IMR-90 (cell line): ENCODE measurements at regions not wholly inside any gene's neighbourhood (a gene's known extent, or its start where the extent isn't known, plus 50 kb on each side); places are given as distances from the start of the nearest gene placed in this dataset.

ENCODE experiments used
- ATAC-seq: fragments of 200-7000 bp; cut with Tn5 transposase; 2 replicates; pipeline ENCODE4 v1.9.1; 2020; ENCODE audit warnings: low read depth, mild to moderate bottlenecking, moderate library complexity
- BruUV-seq: library from RNA; stranded (reverse); fragments of 400-500 nt; replicated peaks from 2 replicates; lab custom pipeline; 2021; lab: Mats Ljungman, UMichigan
- CTCF ChIA-PET: fragments of 300-600 bp; formaldehyde crosslinking; extraction: SDS; loops from one replicate; lab custom pipeline; 2021; ENCODE audit warnings: antibody characterized with exemption; lab: Yijun Ruan, JAX
- POLR2A ChIA-PET: fragments of 300-600 bp; sonication (Branson Sonifier 250); formaldehyde crosslinking; loops from one replicate; lab custom pipeline; 2022; ENCODE audit warnings: antibody characterized with exemption; ENCODE audit not compliant: unreplicated experiment; lab: Charles Lee
- DNase-seq: peaks from one replicate; pipeline ENCODE4 v3.0.0; 2013
- H2AFZ ChIP-seq: replicated peaks from 2 replicates; pipeline ENCODE3; 2013; ENCODE audit warnings: low read length, mild to moderate bottlenecking; ENCODE audit not compliant: poor library complexity
- H2AK5ac ChIP-seq: 2 replicates; pipeline ENCODE4 v1.6.1; 2013; ENCODE audit warnings: low read depth, low read length, inconsistent platforms
- H2AK9ac ChIP-seq: replicated peaks from 2 replicates; pipeline ENCODE3; 2013; ENCODE audit warnings: mild to moderate bottlenecking, low read depth, low read length, moderate library complexity; ENCODE audit not compliant: poor library complexity
- H2BK120ac ChIP-seq: 2 replicates; pipeline ENCODE4 v1.6.1; 2013; ENCODE audit warnings: low read depth, low read length, inconsistent platforms
- H2BK15ac ChIP-seq: 3 replicates; pipeline ENCODE4 v1.6.1; 2013; ENCODE audit warnings: low read depth, low read length, inconsistent platforms
- H2BK20ac ChIP-seq: 2 replicates; pipeline ENCODE4 v1.6.1; 2013; ENCODE audit warnings: low read depth, mild to moderate bottlenecking, inconsistent platforms, low read length, moderate library complexity
- H2BK5ac ChIP-seq: 2 replicates; pipeline ENCODE4 v1.6.1; 2013; ENCODE audit warnings: mild to moderate bottlenecking, low read depth, low read length, inconsistent platforms; ENCODE audit not compliant: poor library complexity, severe bottlenecking
- H3K14ac ChIP-seq: replicated peaks from 2 replicates; pipeline ENCODE4 v1.6.1; 2013; ENCODE audit warnings: low read depth, low read length, inconsistent platforms
- H3K18ac ChIP-seq: 2 replicates; pipeline ENCODE4 v1.6.1; 2013; ENCODE audit warnings: low read depth, low read length, control low read depth
- H3K23ac ChIP-seq: 2 replicates; pipeline ENCODE4 v1.6.1; 2013; ENCODE audit warnings: low read depth, low read length, inconsistent platforms
- H3K27ac ChIP-seq: 2 replicates; pipeline ENCODE4 v1.5.1; 2013; ENCODE audit warnings: mild to moderate bottlenecking, control low read depth, low read length; ENCODE audit not compliant: insufficient read depth
- H3K27me3 ChIP-seq: 2 replicates; pipeline ENCODE4 v1.6.1; 2013; ENCODE audit warnings: low read length; ENCODE audit not compliant: control insufficient read depth, insufficient read depth
- H3K36me3 ChIP-seq: 2 replicates; pipeline ENCODE4 v1.6.1; 2013; ENCODE audit warnings: low read length, mixed read lengths; ENCODE audit not compliant: control insufficient read depth, insufficient read depth
- H3K4ac ChIP-seq: 2 replicates; pipeline ENCODE4 v1.6.1; 2013; ENCODE audit warnings: low read depth, low read length, inconsistent platforms
- H3K4me1 ChIP-seq: 2 replicates; pipeline ENCODE4 v1.6.1; 2013; ENCODE audit warnings: low read length, mixed read lengths; ENCODE audit not compliant: control insufficient read depth, insufficient read depth
- H3K4me2 ChIP-seq: 2 replicates; pipeline ENCODE4 v1.6.1; 2013; ENCODE audit warnings: low read depth, mild to moderate bottlenecking, control low read depth, low read length, moderate library complexity
- H3K4me3 ChIP-seq: 2 replicates; pipeline ENCODE4 v1.5.1; 2013; ENCODE audit warnings: low read depth, mild to moderate bottlenecking, control low read depth, low read length, moderate library complexity; ENCODE audit not compliant: insufficient read depth
- H3K56ac ChIP-seq: 2 replicates; pipeline ENCODE4 v1.6.1; 2013; ENCODE audit warnings: low read length, inconsistent platforms; ENCODE audit not compliant: insufficient read depth; ENCODE audit errors: extremely low read depth
- H3K79me1 ChIP-seq, 2 experiments: 2 replicates each; pipeline ENCODE4 v1.6.1; 2013; ENCODE audit warnings: low read length in 2 of 2, inconsistent platforms in 1 of 2, low read depth in 1 of 2
- H3K9ac ChIP-seq: 2 replicates; pipeline ENCODE4 v1.6.1; 2013; ENCODE audit warnings: low read depth, low read length, control low read depth
- H3K9me1 ChIP-seq: 2 replicates; pipeline ENCODE4 v1.6.1; 2013; ENCODE audit warnings: low read length, inconsistent platforms; ENCODE audit not compliant: insufficient read depth
- H3K9me3 ChIP-seq: 2 replicates; pipeline ENCODE4 v1.6.1; 2013; ENCODE audit warnings: low read length; ENCODE audit not compliant: control insufficient read depth, insufficient read depth
- H4K20me1 ChIP-seq: 2 replicates; pipeline ENCODE4 v1.6.1; 2013; ENCODE audit warnings: low read length, inconsistent platforms; ENCODE audit not compliant: insufficient read depth
- H4K5ac ChIP-seq: 2 replicates; pipeline ENCODE4 v1.6.1; 2013; ENCODE audit warnings: mild to moderate bottlenecking, low read depth, low read length, control low read depth
- H4K8ac ChIP-seq, 2 experiments: 2 replicates each; pipeline ENCODE4 v1.6.1; 2013; ENCODE audit warnings: low read depth in 2 of 2, low read length in 2 of 2, control low read depth in 1 of 2, inconsistent platforms in 1 of 2
- H4K91ac ChIP-seq: 2 replicates; pipeline ENCODE4 v1.6.1; 2013; ENCODE audit warnings: low read depth, low read length, inconsistent platforms; ENCODE audit not compliant: insufficient read depth
- BHLHE40 ChIP-seq: fragments of 150-350 bp; IDR thresholded peaks from 2 replicates; pipeline ENCODE4 v1.6.1; 2016; ENCODE audit warnings: mild to moderate bottlenecking, low read depth, low read length
- CEBPB ChIP-seq: IDR thresholded peaks from 2 replicates; pipeline ENCODE4 v1.6.1; 2012; ENCODE audit warnings: low read depth, low read length, improper control_type of control experiment
- CHD1 ChIP-seq: IDR thresholded peaks from 2 replicates; pipeline ENCODE4 v1.6.1; 2012; ENCODE audit warnings: low read depth, low read length, improper control_type of control experiment
- CTCF ChIP-seq: conservative IDR thresholded peaks from 2 replicates; pipeline ENCODE4 v1.5.1; 2012; ENCODE audit warnings: mild to moderate bottlenecking, low read depth, low read length, improper control_type of control experiment
- FOS ChIP-seq: fragments of 150-350 bp; IDR thresholded peaks from 2 replicates; pipeline ENCODE4 v1.6.1; 2016; ENCODE audit warnings: low read depth, low read length
- MAFK ChIP-seq: IDR thresholded peaks from 2 replicates; pipeline ENCODE4 v1.6.1; 2012; ENCODE audit warnings: low read depth, low read length, improper control_type of control experiment
- MAZ ChIP-seq: IDR thresholded peaks from 2 replicates; pipeline ENCODE4 v1.6.1; 2012; ENCODE audit warnings: low read depth, mild to moderate bottlenecking, low read length, improper control_type of control experiment, moderate library complexity, borderline replicate concordance
- MXI1 ChIP-seq: IDR thresholded peaks from 2 replicates; pipeline ENCODE4 v1.6.1; 2012; ENCODE audit warnings: low read depth, mild to moderate bottlenecking, low read length, moderate library complexity, borderline replicate concordance
- NFE2L2 ChIP-seq: fragments of 150-350 bp; IDR thresholded peaks from 2 replicates; pipeline ENCODE4 v1.6.1; 2016; ENCODE audit warnings: low read depth, mild to moderate bottlenecking, low read length
- RAD21 ChIP-seq: IDR thresholded peaks from 2 replicates; pipeline ENCODE4 v1.6.1; 2012; ENCODE audit warnings: low read length, improper control_type of control experiment
- RCOR1 ChIP-seq: IDR thresholded peaks from 2 replicates; pipeline ENCODE4 v1.6.1; 2012; ENCODE audit warnings: mild to moderate bottlenecking, low read length, improper control_type of control experiment; ENCODE audit not compliant: insufficient replicate concordance
- SMC3 ChIP-seq: fragments of 150-350 bp; IDR thresholded peaks from 2 replicates; pipeline ENCODE4 v1.6.1; 2016; ENCODE audit warnings: low read depth, mild to moderate bottlenecking, antibody characterized with exemption, low read length, moderate library complexity
- USF2 ChIP-seq: fragments of 150-350 bp; IDR thresholded peaks from 2 replicates; pipeline ENCODE4 v1.6.1; 2017; ENCODE audit warnings: mild to moderate bottlenecking, antibody characterized with exemption, low read length, low read depth
- WGBS, 2 experiments: methylation state at CpG; one replicate each; pipeline versions ENCODE4 v1.1.5 to v1.1.7; 2013; ENCODE audit warnings: missing lambda C conversion rate in 2 of 2; ENCODE audit not compliant: insufficient read length in 1 of 2; ENCODE audit errors: extremely low coverage in 2 of 2; 5-methylcytosine and 5-hydroxymethylcytosine counted together
- dilution Hi-C: fragments of 300-500 bp; cut with HindIII; formaldehyde crosslinking; loops from one replicate; pipeline ENCODE4 v1.14.3; 2018; ENCODE audit warnings: low sequenced_read_pairs; ENCODE audit not compliant: unreplicated experiment
- in situ Hi-C: fragments of 300-500 bp; cut with MboI; formaldehyde crosslinking; loops from 3 replicates; pipeline ENCODE4 v1.14.3; 2019; ENCODE audit warnings: low sequenced_read_pairs, inconsistent platforms, mixed read lengths
- intact Hi-C: fragments of 100-400 bp; cut with micrococcal nuclease; formaldehyde crosslinking; loops from 2 replicates; pipeline ENCODE4 v1.10.0; 2022
- TF ChIP-seq, protein P1 (sequence below): fragments of 150-350 bp; IDR thresholded peaks from 2 replicates; pipeline ENCODE4 v1.6.1; 2016; ENCODE audit warnings: low read depth, mild to moderate bottlenecking, low read length, moderate library complexity, borderline replicate concordance

- Histone ChIP-seq H4K91ac (0 out of 2 replicates have a peak overlapping the region, but pooled peaks have one; percentile 3), H3K14ac (0 out of 2 replicates have a peak overlapping the region, but pooled peaks have one; percentile 5), H3K27me3 (no peaks in the 10 kb centered on the region), H3K4me1 (no peaks in the 10 kb centered on the region; the same call in 1 of the 2 replicates), H2BK5ac (peak overlapping the region; percentile 8), H3K56ac (no peak overlapping the region), H4K8ac (peak overlapping the region in 1 of 2 experiments; percentile 60; a peak in 2 of 4 replicates), H3K9me3 (no peaks in the 10 kb centered on the region), H2BK20ac (peak overlapping the region; percentile 50; the same call in 1 of the 2 replicates), H2BK15ac (0 out of 3 replicates have a peak overlapping the region, but pooled peaks have one; percentile 70), H3K27ac (no peak overlapping the region), H2BK120ac (peak overlapping the region; percentile 45; the same call in 1 of the 2 replicates), H4K20me1 (no peaks in the 10 kb centered on the region), H2AK5ac (peak overlapping the region; percentile 8), H3K9ac (no peak overlapping the region), H3K18ac (peak overlapping the region; percentile 78; the same call in 1 of the 2 replicates), H3K4ac (peak overlapping the region; percentile 65; the same call in 1 of the 2 replicates), H4K5ac (0 out of 2 replicates have a peak overlapping the region, but pooled peaks have one; percentile 48), H3K4me2 (no peak overlapping the region), H3K36me3 (no peaks in the 10 kb centered on the region), H2AK9ac (no peak overlapping the region), H3K79me1 (no peaks in the 10 kb centered on the region), H2AFZ (no peak overlapping the region), H3K9me1 (no peaks in the 10 kb centered on the region), H3K4me3 (no peak overlapping the region), H3K23ac (0 out of 2 replicates have a peak overlapping the region, but pooled peaks have one; percentile 4)
- DNase-seq (no peak), ATAC-seq (no peak)
- no CpG with 5 or more reads among the region's 1 CpG for WGBS, 2 experiments
- no peak for TF ChIP-seq RCOR1
- TF ChIP-seq, protein P1, sequence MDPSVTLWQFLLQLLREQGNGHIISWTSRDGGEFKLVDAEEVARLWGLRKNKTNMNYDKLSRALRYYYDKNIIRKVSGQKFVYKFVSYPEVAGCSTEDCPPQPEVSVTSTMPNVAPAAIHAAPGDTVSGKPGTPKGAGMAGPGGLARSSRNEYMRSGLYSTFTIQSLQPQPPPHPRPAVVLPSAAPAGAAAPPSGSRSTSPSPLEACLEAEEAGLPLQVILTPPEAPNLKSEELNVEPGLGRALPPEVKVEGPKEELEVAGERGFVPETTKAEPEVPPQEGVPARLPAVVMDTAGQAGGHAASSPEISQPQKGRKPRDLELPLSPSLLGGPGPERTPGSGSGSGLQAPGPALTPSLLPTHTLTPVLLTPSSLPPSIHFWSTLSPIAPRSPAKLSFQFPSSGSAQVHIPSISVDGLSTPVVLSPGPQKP: no peak
- no peak for TF ChIP-seq RAD21
- no peak for TF ChIP-seq NFE2L2
- TF ChIP-seq CHD1: no peak
- no peak for TF ChIP-seq SMC3
- no peak for TF ChIP-seq USF2
- TF ChIP-seq MAFK: no peak
- TF ChIP-seq MXI1: no peak
- no peak for TF ChIP-seq MAZ
- no peak for TF ChIP-seq FOS
- TF ChIP-seq CEBPB: no peak
- no peak for TF ChIP-seq BHLHE40
- no peak for TF ChIP-seq CTCF
- intact Hi-C loops (no loop called here), in situ Hi-C loops (no loop called here), dilution Hi-C loops (no loop called here)
- POLR2A ChIA-PET: no interaction called here
- CTCF ChIA-PET: interaction anchor here (1.0 kb wide), 1 partner anchor 373 kb away, joined by 4 read pairs; no protein-coding TSS in a partner anchor
- no TSS peak for BruUV-seq
Observed at GRCh38 chr6:140548366-140548765, 1173.9 kb upstream of the CITED2 start.
